ENCODE measurements at regions not wholly inside any gene's neighbourhood (a gene's known extent, or its start where the extent isn't known, plus 50 kb on each side); places are given as distances from the start of the nearest gene placed in this dataset.

- H3K9me3 Mint-ChIP-seq = no peaks in the 10 kb centered on the region
- no peaks in the 10 kb centered on the region for H3K4me1 Mint-ChIP-seq
- no peak overlapping the region for H3K27ac Mint-ChIP-seq
- H3K4me3 Mint-ChIP-seq = no peak overlapping the region
- DNase-seq = no peak
- no peaks in the 10 kb centered on the region for H3K27me3 Mint-ChIP-seq
- H3K36me3 Mint-ChIP-seq = no peaks in the 10 kb centered on the region
Measured at GRCh38 chr4:23009093-23009492, 316.4 kb downstream of the GBA3 start.

GRCh38 chr4:23006756-23007155, 314.0 kb downstream of the GBA3 start:
- H3K9me3 Mint-ChIP-seq = no peaks in the 10 kb centered on the region
- no peak overlapping the region for H3K4me3 Mint-ChIP-seq
- no peaks in the 10 kb centered on the region for H3K36me3 Mint-ChIP-seq
- H3K27ac Mint-ChIP-seq = no peak overlapping the region
- H3K4me1 Mint-ChIP-seq = no peaks in the 10 kb centered on the region
- DNase-seq = no peak
- no peaks in the 10 kb centered on the region for H3K27me3 Mint-ChIP-seq

DNA sequence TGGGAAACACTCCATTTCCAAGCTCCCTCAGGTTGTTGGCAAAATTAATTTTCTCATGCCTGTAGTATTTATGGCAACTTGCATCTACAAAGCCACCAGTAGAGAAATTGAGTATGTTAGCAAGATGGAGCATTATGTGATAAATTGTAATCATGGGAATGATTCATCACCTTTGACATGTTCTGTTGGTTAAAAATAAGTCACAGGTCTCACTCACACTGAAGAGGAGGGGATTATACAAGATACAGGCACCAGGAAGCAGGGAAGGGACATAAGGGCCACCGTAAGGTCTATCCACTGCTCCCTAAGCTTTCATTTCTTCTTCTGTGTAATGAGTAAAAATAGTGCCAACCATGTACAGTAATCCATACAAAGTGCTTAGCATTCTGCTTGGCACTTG, 313.0 kb downstream of the GBA3 start:
- no peak overlapping the region for H3K4me3 Mint-ChIP-seq

GRCh38 chr4:23001478-23001877, 308.7 kb downstream of the GBA3 start:
- H3K4me3 Mint-ChIP-seq = no peak overlapping the region
- H3K36me3 Mint-ChIP-seq = no peaks in the 10 kb centered on the region
- H3K27me3 Mint-ChIP-seq = no peaks in the 10 kb centered on the region
- no peaks in the 10 kb centered on the region for H3K4me1 Mint-ChIP-seq
- no peak overlapping the region for H3K27ac Mint-ChIP-seq
- H3K9me3 Mint-ChIP-seq = peaks cover 2% of the 10 kb centered on the region
- DNase-seq = no peak

More for the DNA sequence above, 313.0 kb downstream of the GBA3 start:
- Mint-ChIP-seq H3K27ac (no peak overlapping the region), H3K36me3 (no peaks in the 10 kb centered on the region), H3K9me3 (no peaks in the 10 kb centered on the region), H3K4me1 (no peaks in the 10 kb centered on the region), H3K27me3 (no peaks in the 10 kb centered on the region)
- no peak for DNase-seq

GRCh38 chr4:22999419-22999818, 306.7 kb downstream of the GBA3 start:
- no peak for DNase-seq
- Mint-ChIP-seq H3K27ac (no peak overlapping the region), H3K27me3 (no peaks in the 10 kb centered on the region), H3K36me3 (no peaks in the 10 kb centered on the region), H3K4me1 (no peaks in the 10 kb centered on the region), H3K4me3 (no peak overlapping the region), H3K9me3 (peaks cover 4% of the 10 kb centered on the region)

- Mint-ChIP-seq H3K9me3 (peaks cover 4% of the 10 kb centered on the region), H3K4me1 (no peaks in the 10 kb centered on the region), H3K36me3 (no peaks in the 10 kb centered on the region), H3K4me3 (no peak overlapping the region), H3K27ac (no peak overlapping the region), H3K27me3 (no peaks in the 10 kb centered on the region)
- DNase-seq = no peak
Measured at GRCh38 chr4:22997358-22998224, 304.9 kb downstream of the GBA3 start.

DNA sequence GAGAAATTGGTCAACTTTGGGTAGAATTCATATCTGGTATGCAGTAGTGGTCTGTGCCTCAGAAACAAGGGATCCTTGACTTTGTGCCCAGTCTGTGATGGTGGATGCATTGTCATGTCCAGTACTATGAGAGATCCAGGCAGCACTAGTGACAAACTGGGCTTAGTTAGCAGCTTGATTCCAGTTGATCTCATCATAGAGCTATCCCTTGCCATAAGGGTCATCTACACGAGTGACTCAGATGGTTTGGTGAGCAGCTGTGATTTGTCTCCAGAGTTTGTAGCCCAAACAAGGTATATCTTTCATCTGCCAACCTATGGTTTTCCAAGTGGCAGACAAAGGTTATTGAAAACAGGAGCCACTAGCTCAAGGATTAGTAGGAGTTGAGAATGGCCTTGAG, 298.8 kb downstream of the GBA3 start:
- no peak for DNase-seq
- no peak overlapping the region for H3K27ac Mint-ChIP-seq
- no peaks in the 10 kb centered on the region for H3K4me1 Mint-ChIP-seq
- no peak overlapping the region for H3K4me3 Mint-ChIP-seq
- H3K9me3 Mint-ChIP-seq = peaks cover 6% of the 10 kb centered on the region
- H3K36me3 Mint-ChIP-seq = no peaks in the 10 kb centered on the region
- H3K27me3 Mint-ChIP-seq = no peaks in the 10 kb centered on the region

GRCh38 chr4:22988526-22988925, 295.8 kb downstream of the GBA3 start:
- no peak overlapping the region for H3K4me3 Mint-ChIP-seq
- no peaks in the 10 kb centered on the region for H3K4me1 Mint-ChIP-seq
- DNase-seq = no peak
- H3K27me3 Mint-ChIP-seq = no peaks in the 10 kb centered on the region
- H3K36me3 Mint-ChIP-seq = no peaks in the 10 kb centered on the region
- H3K9me3 Mint-ChIP-seq = peaks cover 7% of the 10 kb centered on the region
- no peak overlapping the region for H3K27ac Mint-ChIP-seq

DNA sequence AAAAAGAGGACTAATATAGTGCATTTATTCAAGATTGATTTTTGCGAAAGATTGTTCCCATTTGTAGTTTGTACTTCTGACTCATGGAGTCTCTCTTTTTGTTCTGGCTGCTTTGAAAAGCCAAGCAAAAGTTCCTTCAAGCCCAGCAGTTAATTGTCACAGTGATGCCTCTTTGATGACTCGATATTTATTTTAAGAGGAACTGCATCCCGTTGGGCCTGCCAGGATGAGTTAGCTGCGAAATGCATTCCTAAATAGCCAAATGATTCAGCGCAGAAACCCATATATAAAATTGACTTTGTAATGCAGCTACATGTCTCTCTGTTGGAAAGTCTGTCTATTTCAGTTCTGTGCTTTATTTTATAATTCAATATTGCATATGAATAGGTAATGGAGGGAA, 295.1 kb downstream of the GBA3 start:
- no peak overlapping the region for H3K27ac Mint-ChIP-seq

DNA sequence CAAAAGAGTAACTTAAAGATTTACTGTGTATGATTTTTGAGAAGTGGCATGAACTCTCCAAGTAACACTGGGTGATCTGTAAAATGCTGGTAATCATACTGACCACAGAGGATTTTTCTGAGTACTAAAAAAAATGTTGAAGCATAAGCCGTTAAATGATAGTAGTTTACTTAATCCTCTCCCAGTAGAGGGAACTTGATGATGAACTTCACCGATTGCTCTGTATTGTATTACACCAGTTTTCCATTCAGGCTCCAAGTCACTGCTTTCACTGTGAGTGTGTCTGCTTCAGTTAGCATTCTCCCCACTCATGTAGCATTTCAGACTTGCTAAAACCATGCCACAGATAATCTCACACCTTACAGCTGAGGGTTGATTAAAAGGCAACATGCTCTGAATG, 294.1 kb downstream of the GBA3 start:
- Mint-ChIP-seq H3K36me3 (no peaks in the 10 kb centered on the region), H3K27me3 (no peaks in the 10 kb centered on the region), H3K9me3 (peaks cover 11% of the 10 kb centered on the region), H3K27ac (no peak overlapping the region), H3K4me3 (no peak overlapping the region), H3K4me1 (no peaks in the 10 kb centered on the region)
- DNase-seq = no peak

More for the DNA sequence above, 295.1 kb downstream of the GBA3 start:
- H3K4me1 Mint-ChIP-seq = no peaks in the 10 kb centered on the region
- no peak overlapping the region for H3K4me3 Mint-ChIP-seq
- no peaks in the 10 kb centered on the region for H3K27me3 Mint-ChIP-seq
- H3K9me3 Mint-ChIP-seq = peaks cover 10% of the 10 kb centered on the region
- DNase-seq = no peak
- H3K36me3 Mint-ChIP-seq = no peaks in the 10 kb centered on the region

DNA sequence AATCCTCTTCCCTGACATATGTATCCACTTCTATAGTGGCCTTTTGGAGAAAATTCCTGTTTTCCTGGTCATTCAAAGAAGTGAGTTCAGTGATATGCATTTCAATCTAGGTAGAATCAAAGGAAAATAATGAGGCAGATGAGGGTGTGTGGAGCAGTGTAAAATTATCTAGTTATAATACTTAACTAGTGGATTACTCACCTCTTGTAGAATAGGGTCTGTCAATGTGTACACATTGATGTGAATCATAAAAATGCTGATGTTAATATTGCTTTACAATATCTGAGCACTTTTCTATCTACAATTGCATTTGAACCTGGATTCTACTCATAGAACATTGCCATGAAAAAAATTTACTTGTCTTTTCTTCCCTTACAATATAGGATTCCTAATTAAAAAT, 293.5 kb downstream of the GBA3 start:
- H3K27me3 Mint-ChIP-seq = no peaks in the 10 kb centered on the region
- no peak overlapping the region for H3K4me3 Mint-ChIP-seq
- no peak for DNase-seq
- no peaks in the 10 kb centered on the region for H3K36me3 Mint-ChIP-seq
- H3K9me3 Mint-ChIP-seq = peaks cover 11% of the 10 kb centered on the region
- no peak overlapping the region for H3K27ac Mint-ChIP-seq
- no peaks in the 10 kb centered on the region for H3K4me1 Mint-ChIP-seq

- Mint-ChIP-seq H3K4me3 (no peak overlapping the region), H3K36me3 (no peaks in the 10 kb centered on the region), H3K9me3 (peaks cover 15% of the 10 kb centered on the region), H3K4me1 (no peaks in the 10 kb centered on the region), H3K27ac (no peak overlapping the region), H3K27me3 (no peaks in the 10 kb centered on the region)
- no peak for DNase-seq
Measured at GRCh38 chr4:22984390-22984789, 291.7 kb downstream of the GBA3 start.

DNA sequence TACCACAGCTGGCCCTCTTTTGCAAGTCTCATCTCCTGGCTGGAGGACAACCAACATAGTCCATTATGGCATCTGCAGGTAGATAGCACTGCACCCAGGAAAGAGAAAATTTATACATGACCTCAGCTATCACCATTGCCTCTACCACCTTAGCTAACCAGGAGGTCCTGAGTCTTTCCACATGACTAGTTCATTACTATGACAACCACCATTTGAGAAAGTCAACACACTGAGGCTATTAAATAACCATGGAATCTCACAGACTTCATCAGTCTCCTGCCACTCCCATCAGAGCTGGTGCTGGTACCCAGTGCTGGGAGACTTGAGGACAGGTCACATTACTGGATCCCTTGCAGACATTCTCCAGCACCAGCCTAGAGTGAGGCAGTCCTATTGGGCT, 285.9 kb downstream of the GBA3 start:
- H3K36me3 Mint-ChIP-seq = no peaks in the 10 kb centered on the region
- H3K4me3 Mint-ChIP-seq = no peak overlapping the region
- H3K4me1 Mint-ChIP-seq = no peaks in the 10 kb centered on the region

DNA sequence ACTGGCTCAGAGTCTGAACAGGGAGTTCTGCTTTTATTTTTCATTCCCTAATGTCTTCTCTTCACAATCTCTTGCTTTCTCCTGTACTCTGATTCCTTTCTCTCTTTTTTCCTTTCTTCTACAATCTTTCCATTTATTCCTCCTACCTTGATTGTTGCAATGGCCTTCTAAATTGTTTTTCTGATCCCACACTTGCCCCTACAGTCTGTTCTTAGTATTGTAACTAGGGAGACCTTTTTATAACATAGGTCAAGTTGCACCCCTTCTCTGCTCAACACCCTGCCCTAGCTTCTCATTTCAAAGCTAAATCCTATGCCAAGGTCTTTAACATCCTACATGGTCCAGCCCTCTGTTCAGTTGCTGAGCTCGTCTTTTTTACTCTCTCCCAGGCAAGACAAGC, 277.9 kb downstream of the GBA3 start:
- H3K4me1 Mint-ChIP-seq = no peaks in the 10 kb centered on the region
- H3K4me3 Mint-ChIP-seq = no peak overlapping the region
- DNase-seq = no peak
- peaks cover 15% of the 10 kb centered on the region for H3K9me3 Mint-ChIP-seq
- H3K27ac Mint-ChIP-seq = no peak overlapping the region
- no peaks in the 10 kb centered on the region for H3K36me3 Mint-ChIP-seq
- no peaks in the 10 kb centered on the region for H3K27me3 Mint-ChIP-seq

More for the DNA sequence above, 285.9 kb downstream of the GBA3 start:
- no peak overlapping the region for H3K27ac Mint-ChIP-seq
- peaks cover 15% of the 10 kb centered on the region for H3K9me3 Mint-ChIP-seq
- no peak for DNase-seq
- no peaks in the 10 kb centered on the region for H3K27me3 Mint-ChIP-seq

DNA sequence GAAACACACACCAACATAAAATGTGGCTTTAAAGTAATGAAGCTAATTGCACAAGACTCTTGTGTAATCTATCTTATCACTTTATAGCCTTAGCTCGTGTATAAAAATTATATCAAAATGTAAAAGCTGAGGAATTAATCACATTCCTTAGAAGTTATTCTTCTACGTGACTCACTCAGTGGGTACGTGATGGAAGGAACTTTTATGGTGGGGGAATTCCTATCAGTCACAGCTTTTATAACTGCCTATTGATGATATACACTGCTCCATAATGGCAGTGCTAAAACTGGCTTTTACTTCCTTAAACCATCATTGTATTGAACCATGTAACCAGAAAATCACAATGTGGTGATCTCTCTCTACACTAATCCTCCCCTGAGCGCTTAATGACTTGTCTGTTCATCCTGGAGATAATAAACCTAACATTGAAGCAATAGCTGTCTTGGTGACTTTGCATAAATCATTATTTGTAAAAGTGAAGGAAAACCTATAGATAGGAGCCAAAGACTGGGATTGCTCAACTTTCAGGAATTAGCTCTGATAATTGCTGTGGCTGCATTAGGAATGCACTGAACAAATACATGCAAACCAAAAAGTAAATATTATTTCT, 276.7 kb downstream of the GBA3 start:
- Mint-ChIP-seq H3K4me1 (no peaks in the 10 kb centered on the region), H3K9me3 (peaks cover 13% of the 10 kb centered on the region), H3K27me3 (no peaks in the 10 kb centered on the region), H3K27ac (no peak overlapping the region), H3K36me3 (no peaks in the 10 kb centered on the region), H3K4me3 (no peak overlapping the region)
- DNase-seq = no peak

DNA sequence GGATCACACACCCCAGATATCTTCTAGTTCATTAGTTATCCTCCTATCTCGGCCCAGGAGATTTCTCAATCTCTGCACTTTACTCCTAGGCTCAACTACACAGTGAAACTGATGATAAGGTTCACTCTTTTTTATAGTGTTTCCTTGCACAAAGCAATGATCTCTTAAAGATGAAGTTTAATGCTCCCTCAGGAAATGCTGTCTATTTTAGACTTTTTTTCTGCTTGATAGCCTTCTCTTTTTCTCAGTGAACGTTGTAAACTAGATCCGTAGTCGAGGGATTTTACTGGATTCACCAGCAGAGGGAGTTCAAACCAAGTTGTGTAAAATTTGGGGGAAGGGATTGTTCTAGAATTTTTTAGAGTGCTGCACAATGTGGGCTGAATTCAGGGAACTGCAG, 269.6 kb downstream of the GBA3 start:
- Mint-ChIP-seq H3K4me1 (no peaks in the 10 kb centered on the region), H3K4me3 (no peak overlapping the region), H3K9me3 (peaks cover 4% of the 10 kb centered on the region), H3K27me3 (no peaks in the 10 kb centered on the region), H3K36me3 (no peaks in the 10 kb centered on the region), H3K27ac (no peak overlapping the region)
- no peak for DNase-seq
